HG03520 (cell line): ENCODE measurements at regions not wholly inside any gene's neighbourhood (a gene's known extent, or its start where the extent isn't known, plus 50 kb on each side); places are given as distances from the start of the nearest gene placed in this dataset.

Experiments used
- ATAC-seq: cut with Tn5 transposase; IDR thresholded peaks from one replicate; pipeline ENCODE4 v1.9.1; 2021; ENCODE audit warnings: mild to moderate bottlenecking, moderate library complexity; ENCODE audit not compliant: unreplicated experiment

DNA sequence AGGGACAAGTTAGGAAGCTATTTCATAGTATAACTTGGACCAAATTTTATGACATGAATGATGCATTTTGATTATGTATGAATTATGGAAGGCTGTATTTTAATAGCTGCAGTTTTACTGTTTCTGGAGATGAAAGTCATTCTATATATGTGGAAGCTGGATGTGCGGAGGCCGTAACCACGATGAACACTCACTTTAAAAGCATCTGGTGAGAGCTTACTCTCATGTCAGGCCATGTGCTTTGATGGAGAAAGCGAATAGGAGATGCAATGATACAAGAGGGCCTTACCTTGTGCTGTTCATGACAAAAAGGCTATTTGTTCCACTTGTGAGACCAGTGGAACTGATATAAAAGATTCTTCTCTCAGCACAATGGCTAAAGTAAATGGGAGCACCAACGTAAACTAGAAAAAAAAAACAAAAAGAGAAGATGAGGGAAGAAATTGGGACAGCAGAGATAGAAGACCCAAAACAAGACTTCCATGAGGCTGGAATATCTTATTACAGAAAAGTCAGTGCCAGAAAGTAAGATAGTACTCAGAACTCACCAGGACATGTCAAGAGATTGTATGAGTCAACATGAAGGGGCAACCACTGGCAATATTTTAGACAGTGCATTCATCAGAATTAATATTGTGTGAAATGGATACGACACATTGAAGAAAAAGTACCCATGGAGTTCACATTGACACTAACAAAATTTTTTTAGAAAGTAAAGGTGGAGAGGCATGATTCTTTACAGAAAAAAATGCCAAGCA is 63.3 kb upstream of the GAB1 start:
- ATAC-seq = no peak

DNA sequence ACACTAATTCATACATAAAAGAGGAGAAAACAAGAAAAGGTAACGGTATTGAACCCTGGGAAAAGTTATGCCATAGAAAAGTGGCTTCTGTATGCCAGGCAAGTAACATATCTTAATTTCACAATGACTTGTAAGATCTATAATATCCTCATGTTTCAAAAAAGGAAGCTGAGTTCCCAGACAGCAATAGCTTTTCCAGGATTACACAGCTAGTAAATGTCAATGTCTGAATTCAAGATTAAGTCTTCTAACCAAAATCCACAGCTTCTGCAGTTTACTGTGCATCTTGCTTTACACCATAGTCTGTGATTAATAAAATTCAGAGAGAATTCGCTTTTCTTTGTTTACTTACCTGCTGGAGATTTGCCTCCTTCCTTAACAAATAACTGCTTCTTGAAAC is 55.8 kb upstream of the GAB1 start:
- no peak for ATAC-seq

GRCh38 chr4:143281507-143282190 is 55.0 kb upstream of the GAB1 start:
- peak; percentile 90 for ATAC-seq

DNA sequence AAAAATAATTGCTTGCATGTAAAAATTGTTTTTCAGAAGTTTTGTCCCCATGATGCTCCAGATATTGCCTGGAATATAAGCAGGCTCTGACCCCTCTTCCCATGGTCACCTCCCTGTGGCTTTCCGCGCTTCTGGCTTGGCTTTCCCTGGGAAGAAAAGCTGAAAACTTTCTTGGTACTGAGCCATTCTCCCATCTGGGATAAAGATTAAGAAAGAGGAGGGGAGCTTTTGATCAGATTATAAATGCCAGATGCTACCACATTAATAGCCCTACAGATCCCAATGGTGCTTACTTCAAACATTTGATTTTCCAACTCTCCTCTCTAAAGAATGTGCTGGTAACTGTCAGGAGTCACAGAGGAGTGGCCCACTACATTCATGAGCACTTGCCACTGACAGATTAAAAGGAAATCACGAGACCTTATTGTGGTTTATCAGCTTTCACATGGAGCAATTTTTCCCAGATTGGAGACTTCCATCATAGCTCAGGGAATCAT is 54.4 kb upstream of the GAB1 start:
- ATAC-seq = no peak

DNA sequence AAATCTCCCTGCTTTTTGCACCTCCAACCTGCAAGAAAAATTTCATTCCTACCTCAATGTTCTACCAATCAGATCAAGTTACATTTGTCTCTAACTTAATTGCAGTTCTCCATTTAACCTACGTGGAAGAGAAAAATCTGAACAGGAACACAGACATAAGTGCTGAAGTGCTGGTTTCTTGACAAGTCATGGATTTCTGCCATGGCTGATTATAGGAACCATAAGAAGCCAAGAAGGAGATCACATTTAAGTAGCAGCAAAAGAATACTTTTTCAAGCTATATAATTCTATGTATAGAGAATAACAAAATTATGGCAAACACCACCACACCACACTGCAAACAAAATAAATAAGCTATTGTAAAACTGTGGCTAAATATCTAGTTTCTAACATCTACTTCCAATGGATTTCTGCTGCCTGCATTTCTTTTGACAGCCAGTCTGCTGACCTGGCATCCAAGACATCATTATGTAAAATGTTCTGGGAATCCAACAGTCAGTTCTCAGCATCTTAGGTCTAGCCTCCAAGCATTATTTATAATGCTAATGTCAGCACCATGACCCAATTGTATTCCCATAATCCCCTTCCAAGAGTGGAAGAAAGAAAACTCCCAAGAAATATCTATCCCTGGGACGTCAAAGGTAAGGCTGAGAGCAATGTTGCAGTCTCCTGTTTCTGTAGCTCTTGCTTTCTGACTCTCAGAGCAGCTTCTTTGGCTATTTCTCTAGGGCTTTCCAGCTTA is 50.8 kb upstream of the GAB1 start:
- ATAC-seq = no peak

DNA sequence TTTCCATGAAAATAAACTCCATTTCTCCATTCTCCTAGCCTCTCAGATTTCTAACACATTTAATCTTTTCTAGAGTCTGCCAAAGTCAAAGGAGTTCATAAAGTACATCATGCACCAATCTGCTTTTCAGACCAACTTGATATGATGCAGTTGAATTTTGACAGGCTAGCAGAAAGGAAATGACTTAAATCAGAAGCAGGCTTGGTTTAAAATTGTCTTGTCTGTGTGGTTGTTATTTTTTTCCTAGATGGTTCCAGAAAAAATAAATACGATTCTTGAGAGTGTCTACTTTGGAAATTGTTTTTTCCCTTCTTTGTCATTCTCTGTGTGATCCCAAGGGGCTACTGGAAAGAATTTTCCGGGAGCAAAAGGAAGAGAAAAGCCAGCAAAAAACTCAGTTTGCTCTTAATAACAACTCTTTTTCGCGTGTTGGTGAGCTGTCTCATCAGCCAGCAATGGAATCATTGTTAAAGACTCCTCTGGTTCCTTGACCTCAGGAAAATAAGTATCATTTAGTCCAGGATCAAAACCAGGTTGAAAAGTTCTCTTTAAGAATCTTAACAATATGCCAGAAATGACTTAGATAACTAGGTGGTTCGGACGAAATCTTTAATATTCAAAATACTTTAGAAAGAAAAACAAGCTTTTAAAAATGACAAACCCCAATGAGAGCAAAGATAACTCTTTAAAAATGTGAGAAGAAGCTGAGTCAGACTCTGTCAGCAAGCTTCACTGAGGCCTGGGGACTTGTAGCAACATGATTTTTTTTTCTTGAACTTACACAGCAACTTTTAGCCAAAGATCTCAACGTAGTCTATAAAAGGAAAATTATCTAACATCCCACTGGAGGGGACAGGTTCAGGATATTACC is 49.7 kb upstream of the GAB1 start:
- no peak for ATAC-seq
